MCF 10A (cell line): ENCODE measurements at regions not wholly inside any gene's neighbourhood (a gene's known extent, or its start where the extent isn't known, plus 50 kb on each side); places are given as distances from the start of the nearest gene placed in this dataset.

Experiments used
- BruUV-seq: library from RNA; stranded (reverse); fragments of 400-500 nt; replicated peaks from 2 replicates; lab custom pipeline; 2021; lab: Mats Ljungman, UMichigan
- CTCF ChIA-PET: fragments of 300-600 bp; sonication (Branson Sonifier 250); formaldehyde crosslinking; extraction: SDS; loops from one replicate; lab custom pipeline; 2021; ENCODE audit warnings: antibody characterized with exemption, inconsistent platforms; lab: Yijun Ruan, JAX
- POLR2A ChIA-PET: fragments of 300-600, 350-650 bp; sonication (Branson Sonifier 250); formaldehyde crosslinking; extraction: SDS; loops from one replicate; lab custom pipeline; 2020; ENCODE audit warnings: antibody characterized with exemption, inconsistent platforms; lab: Yijun Ruan, JAX
- DNase-seq: peaks from one replicate; pipeline ENCODE4 v3.0.0-alpha.2; 2018; ENCODE audit not compliant: unreplicated experiment
- H3K27ac Mint-ChIP-seq: one replicate; pipeline ENCODE4 v1.8.0; 2022; ENCODE audit warnings: mild to moderate bottlenecking, low read depth, mixed read lengths; ENCODE audit not compliant: unreplicated experiment
- H3K27me3 Mint-ChIP-seq: one replicate; pipeline ENCODE4 v1.8.0; 2022; ENCODE audit warnings: mixed read lengths; ENCODE audit not compliant: insufficient read depth, unreplicated experiment
- H3K36me3 Mint-ChIP-seq: one replicate; pipeline ENCODE4 v1.8.0; 2022; ENCODE audit warnings: mild to moderate bottlenecking, moderate library complexity, mixed read lengths; ENCODE audit not compliant: insufficient read depth, unreplicated experiment
- H3K4me1 Mint-ChIP-seq: one replicate; pipeline ENCODE4 v1.8.0; 2022; ENCODE audit warnings: mixed read lengths; ENCODE audit not compliant: insufficient read depth, unreplicated experiment
- H3K4me3 Mint-ChIP-seq: one replicate; pipeline ENCODE4 v1.8.0; 2022; ENCODE audit warnings: mild to moderate bottlenecking, moderate library complexity, mixed read lengths; ENCODE audit not compliant: unreplicated experiment
- H3K9me3 Mint-ChIP-seq: one replicate; pipeline ENCODE4 v1.8.0; 2022; ENCODE audit warnings: mixed read lengths; ENCODE audit not compliant: unreplicated experiment
- intact Hi-C: fragments of 100-400 bp; cut with micrococcal nuclease; formaldehyde crosslinking; loops from 2 replicates; pipeline ENCODE4 v1.14.1; 2022
- TF ChIP-seq, protein P1 (sequence below): fragments of 200-600 bp; IDR thresholded peaks from one replicate; pipeline ENCODE4 v1.8.0; 2022; ENCODE audit warnings: antibody characterized with exemption, mild to moderate bottlenecking; ENCODE audit not compliant: unreplicated experiment

DNA sequence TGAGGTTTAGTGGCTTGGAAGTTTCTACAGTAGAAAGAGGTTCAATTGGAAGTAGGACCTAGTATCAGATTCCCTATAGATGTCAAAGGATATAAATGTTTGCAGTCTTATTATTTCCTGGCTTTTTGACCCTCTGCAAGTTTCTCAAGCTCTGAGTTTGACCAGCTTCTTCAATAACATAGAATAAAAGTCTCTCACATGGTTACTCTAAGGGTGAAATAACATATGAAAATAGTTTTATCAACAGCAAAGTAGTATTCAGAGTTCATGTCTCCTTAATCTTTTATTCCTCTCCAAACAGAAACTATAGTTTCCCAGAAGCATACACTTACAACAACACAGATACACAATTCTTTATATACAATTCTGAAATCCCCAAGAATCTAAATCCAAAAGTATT lies 132.9 kb upstream of the RND3 start:
- intact Hi-C loops: no loop called here
- Mint-ChIP-seq H3K27me3 (no peaks in the 10 kb centered on the region), H3K4me3 (no peak overlapping the region), H3K9me3 (no peaks in the 10 kb centered on the region), H3K4me1 (peaks cover 24% of the 10 kb centered on the region), H3K27ac (peak overlapping the region; percentile 84), H3K36me3 (peaks cover 6% of the 10 kb centered on the region)
- ChIA-PET POLR2A (interaction anchor here (0.5 to 3.0 kb wide), 10 partner anchors 33 to 820 kb away, joined by 3 to 12 read pairs (median 4); no protein-coding TSS in a partner anchor), CTCF (interaction anchor here (0.5 to 1.7 kb wide), 6 partner anchors 10 to 1549 kb away, joined by 3 to 4 read pairs (median 3); no protein-coding TSS in a partner anchor)
- DNase-seq: no peak
- TF ChIP-seq, protein P1, sequence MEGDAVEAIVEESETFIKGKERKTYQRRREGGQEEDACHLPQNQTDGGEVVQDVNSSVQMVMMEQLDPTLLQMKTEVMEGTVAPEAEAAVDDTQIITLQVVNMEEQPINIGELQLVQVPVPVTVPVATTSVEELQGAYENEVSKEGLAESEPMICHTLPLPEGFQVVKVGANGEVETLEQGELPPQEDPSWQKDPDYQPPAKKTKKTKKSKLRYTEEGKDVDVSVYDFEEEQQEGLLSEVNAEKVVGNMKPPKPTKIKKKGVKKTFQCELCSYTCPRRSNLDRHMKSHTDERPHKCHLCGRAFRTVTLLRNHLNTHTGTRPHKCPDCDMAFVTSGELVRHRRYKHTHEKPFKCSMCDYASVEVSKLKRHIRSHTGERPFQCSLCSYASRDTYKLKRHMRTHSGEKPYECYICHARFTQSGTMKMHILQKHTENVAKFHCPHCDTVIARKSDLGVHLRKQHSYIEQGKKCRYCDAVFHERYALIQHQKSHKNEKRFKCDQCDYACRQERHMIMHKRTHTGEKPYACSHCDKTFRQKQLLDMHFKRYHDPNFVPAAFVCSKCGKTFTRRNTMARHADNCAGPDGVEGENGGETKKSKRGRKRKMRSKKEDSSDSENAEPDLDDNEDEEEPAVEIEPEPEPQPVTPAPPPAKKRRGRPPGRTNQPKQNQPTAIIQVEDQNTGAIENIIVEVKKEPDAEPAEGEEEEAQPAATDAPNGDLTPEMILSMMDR: no peak
- TSS peak; percentile 85 for BruUV-seq

DNA sequence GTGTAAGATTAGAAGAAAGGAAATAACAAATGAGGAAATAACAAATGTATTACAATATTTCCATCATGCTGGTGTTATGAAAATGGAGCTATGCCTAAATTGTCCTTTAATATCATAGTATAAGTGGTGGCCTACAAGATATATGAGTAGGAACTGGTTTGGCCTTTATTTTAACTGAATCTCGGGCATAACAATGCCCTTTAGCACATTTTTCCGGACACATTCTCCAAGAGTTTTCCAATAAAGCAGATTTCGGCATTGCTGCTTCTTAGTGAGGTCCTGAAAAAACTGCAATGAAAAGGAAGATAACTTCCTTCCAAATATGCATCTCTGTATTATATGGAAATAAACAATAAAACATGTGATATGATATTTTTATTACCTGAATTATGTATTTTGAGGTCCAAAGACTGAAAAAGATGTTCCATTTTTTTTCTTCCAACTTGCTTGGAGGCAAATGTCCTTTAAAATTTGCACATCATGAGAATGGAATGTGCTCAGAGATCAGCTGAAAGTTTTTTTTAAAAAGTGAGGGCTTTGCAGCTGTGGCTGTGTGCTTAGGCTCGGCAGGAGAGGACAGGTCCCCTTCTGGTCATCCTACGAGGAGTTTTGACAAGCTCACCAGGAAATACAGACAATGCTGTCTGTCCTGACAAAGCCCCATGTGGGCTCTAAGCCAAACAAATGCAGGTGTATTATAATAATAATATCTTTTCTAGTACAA lies 132.3 kb upstream of the RND3 start:
- H3K9me3 Mint-ChIP-seq: no peaks in the 10 kb centered on the region
- H3K4me1 Mint-ChIP-seq: peaks cover 19% of the 10 kb centered on the region
- peak; percentile 53 for DNase-seq
- peaks cover 6% of the 10 kb centered on the region for H3K36me3 Mint-ChIP-seq
- H3K27me3 Mint-ChIP-seq: no peaks in the 10 kb centered on the region
- H3K4me3 Mint-ChIP-seq: no peak overlapping the region
- ChIA-PET POLR2A (interaction anchor here (0.5 to 3.0 kb wide), 7 partner anchors 135 to 802 kb away, joined by 3 to 12 read pairs (median 5); no protein-coding TSS in a partner anchor), CTCF (interaction anchor here (0.5 to 1.7 kb wide), 5 partner anchors 9 to 1548 kb away, joined by 3 to 4 read pairs (median 3); no protein-coding TSS in a partner anchor)
- intact Hi-C loops: loop anchor here (10.0 kb wide), 1 partner anchor 885 kb away; no protein-coding TSS in a partner anchor
- peak overlapping the region; percentile 84 for H3K27ac Mint-ChIP-seq
- BruUV-seq: no TSS peak
- TF ChIP-seq, protein P1: no peak

DNA sequence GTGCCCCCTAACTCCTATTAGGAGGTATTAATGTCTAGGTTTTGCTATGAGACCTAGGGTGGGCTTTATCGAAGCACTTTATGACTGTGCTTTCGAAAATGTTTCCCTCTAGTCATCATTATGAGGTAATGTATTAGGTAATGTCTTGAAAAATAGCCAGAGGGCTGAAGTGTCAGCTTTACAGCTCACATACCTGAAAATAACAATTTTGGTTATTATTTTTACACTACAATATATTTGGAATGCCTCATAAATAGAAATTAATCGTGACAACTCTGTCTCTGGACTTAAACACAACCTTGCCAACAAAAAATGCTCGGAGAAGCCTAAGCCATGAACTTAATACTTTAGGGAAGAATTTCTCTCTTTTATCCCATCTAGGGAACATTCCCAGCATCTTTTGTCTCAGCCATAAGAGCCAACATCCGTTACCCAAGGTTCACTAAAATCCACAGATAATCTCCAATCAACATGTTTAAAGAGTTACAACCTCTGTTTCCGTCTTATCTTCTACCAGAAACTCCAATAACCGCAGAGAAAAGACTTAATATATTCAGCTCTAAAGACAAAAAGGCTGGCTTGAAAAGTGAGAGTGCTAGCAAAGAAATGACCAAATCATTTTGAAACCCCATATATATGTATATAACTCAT lies 130.9 kb upstream of the RND3 start:
- no peak overlapping the region for H3K4me3 Mint-ChIP-seq
- ChIA-PET POLR2A (interaction anchor here (1.0 to 2.2 kb wide), 2 partner anchors 123 to 133 kb away, joined by 3 to 10 read pairs; no protein-coding TSS in a partner anchor), CTCF (interaction anchor here (0.6 to 1.6 kb wide), 5 partner anchors 10 to 620 kb away, joined by 3 to 6 read pairs (median 3); no protein-coding TSS in a partner anchor)
- no peaks in the 10 kb centered on the region for H3K9me3 Mint-ChIP-seq
- no peaks in the 10 kb centered on the region for H3K27me3 Mint-ChIP-seq
- DNase-seq: peak; percentile 30
- H3K4me1 Mint-ChIP-seq: peaks cover 19% of the 10 kb centered on the region
- TF ChIP-seq, protein P1: no peak
- BruUV-seq: no TSS peak
- H3K27ac Mint-ChIP-seq: no peak overlapping the region
- H3K36me3 Mint-ChIP-seq: peaks cover 6% of the 10 kb centered on the region
- intact Hi-C loops: loop anchor here (10.0 kb wide), 1 partner anchor 884 kb away; no protein-coding TSS in a partner anchor
